Type B pancreatic cell (in vitro differentiated cells): ENCODE measurements at regions not wholly inside any gene's neighbourhood (a gene's known extent, or its start where the extent isn't known, plus 50 kb on each side); places are given as distances from the start of the nearest gene placed in this dataset.
A peak's percentile ranks its signal among the peaks of the same experiment; 100 is the strongest.
"Not testable (repeated sequence)": the region's sequence is repeated elsewhere in the genome, so short reads cannot be mapped to it uniquely, and the experiment has no call there.

ENCODE experiments used
- DNase-seq: peaks from one replicate; pipeline ENCODE4 v3.0.0; 2021; ENCODE audit warnings: mixed read lengths; ENCODE audit not compliant: unreplicated experiment; ENCODE audit errors: extremely low spot score
- H3K27ac Mint-ChIP-seq: 2 replicates; pipeline ENCODE4 v1.8.0; 2021; ENCODE audit warnings: mild to moderate bottlenecking, mixed read lengths
- H3K27me3 Mint-ChIP-seq: 2 replicates; pipeline ENCODE4 v1.8.0; 2021; ENCODE audit warnings: mixed read lengths
- H3K36me3 Mint-ChIP-seq: 2 replicates; pipeline ENCODE4 v1.8.0; 2021; ENCODE audit warnings: mixed read lengths
- H3K4me1 Mint-ChIP-seq: one replicate; pipeline ENCODE4 v1.8.0; 2021; ENCODE audit warnings: mixed read lengths; ENCODE audit not compliant: unreplicated experiment
- H3K4me3 Mint-ChIP-seq: 2 replicates; pipeline ENCODE4 v1.8.0; 2021; ENCODE audit warnings: mild to moderate bottlenecking, mixed read lengths
- H3K9me3 Mint-ChIP-seq: 2 replicates; pipeline ENCODE4 v1.8.0; 2021; ENCODE audit warnings: mixed read lengths
- TF ChIP-seq, protein P1 (sequence below): fragments of 200-600 bp; sonication (generic); conservative IDR thresholded peaks from 2 replicates; pipeline ENCODE4 v1.5.0; 2021; ENCODE audit warnings: antibody characterized with exemption, mild to moderate bottlenecking

DNA sequence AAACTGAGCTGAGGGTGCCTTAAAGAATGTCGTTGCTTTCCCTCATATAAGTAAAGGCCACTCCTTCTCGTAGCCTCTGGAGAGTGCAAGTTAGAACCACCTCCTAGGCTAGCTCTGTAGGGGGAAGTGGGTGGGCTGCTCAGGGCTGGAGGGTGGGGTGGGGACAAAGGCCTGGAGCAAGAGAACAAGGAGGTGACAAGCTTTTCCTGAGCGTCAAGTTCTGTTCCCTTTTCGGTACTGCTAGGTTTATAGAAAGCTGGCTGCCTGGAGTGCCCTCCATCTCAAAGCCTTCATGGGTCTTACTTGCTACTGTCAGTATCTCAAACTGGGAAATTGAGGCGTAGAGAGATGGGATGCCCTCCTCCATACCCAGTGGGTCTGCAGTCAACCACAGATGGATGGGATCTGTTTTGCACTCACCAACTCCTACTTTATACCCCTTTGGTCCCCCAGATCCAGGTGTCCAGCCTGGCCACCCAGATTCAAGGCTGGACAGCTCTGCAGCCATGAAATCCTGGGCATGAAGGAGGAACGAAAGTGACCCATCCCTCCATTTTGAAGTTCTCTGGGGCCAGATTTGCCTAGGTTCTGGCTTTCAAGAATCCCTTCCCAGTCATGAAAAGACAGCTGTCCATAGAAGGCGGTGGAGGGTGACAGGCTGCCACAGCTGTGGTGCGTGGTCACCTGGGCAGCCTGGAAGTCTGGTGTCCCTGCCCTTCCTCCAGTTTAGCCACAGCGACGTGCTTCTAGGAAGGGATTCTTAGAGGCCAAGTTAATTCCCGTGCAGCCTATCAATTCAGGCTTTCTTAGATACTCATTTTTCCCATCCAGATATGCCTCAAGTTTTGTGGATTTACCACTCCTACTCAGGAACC is 117.8 kb downstream of the CRLF3 start:
- not testable (repeated sequence) for H3K36me3 Mint-ChIP-seq, H3K27me3 Mint-ChIP-seq, H3K9me3 Mint-ChIP-seq, H3K27ac Mint-ChIP-seq, DNase-seq
- peaks cover 21% of the 10 kb centered on the region for H3K4me1 Mint-ChIP-seq
- H3K4me3 Mint-ChIP-seq = peak overlapping the region; percentile 99

DNA sequence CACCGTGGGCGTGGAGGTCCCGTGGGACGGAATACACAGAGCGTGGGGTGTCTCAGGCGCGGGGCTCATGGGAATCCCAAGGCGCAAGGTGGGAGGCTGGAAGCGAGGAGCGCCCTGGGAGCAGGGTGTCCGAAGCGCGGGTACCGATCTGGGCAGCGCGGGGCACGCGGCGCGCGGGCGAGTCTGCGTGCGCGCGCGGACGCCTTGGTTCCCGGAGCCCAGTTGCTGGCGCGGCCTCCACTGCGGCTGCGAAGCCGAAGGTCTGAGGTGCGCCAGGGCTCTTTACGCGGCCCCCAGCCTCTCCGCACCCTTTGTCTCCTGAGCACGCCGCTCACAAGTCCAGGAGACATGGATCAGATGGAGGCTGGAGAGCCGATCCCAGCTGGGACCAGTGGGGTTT is 118.5 kb downstream of the CRLF3 start:
- H3K27ac Mint-ChIP-seq, H3K27me3 Mint-ChIP-seq, DNase-seq, H3K9me3 Mint-ChIP-seq, H3K36me3 Mint-ChIP-seq: not testable (repeated sequence)
- Mint-ChIP-seq H3K4me1 (peaks cover 22% of the 10 kb centered on the region), H3K4me3 (peak overlapping the region; percentile 31)

DNA sequence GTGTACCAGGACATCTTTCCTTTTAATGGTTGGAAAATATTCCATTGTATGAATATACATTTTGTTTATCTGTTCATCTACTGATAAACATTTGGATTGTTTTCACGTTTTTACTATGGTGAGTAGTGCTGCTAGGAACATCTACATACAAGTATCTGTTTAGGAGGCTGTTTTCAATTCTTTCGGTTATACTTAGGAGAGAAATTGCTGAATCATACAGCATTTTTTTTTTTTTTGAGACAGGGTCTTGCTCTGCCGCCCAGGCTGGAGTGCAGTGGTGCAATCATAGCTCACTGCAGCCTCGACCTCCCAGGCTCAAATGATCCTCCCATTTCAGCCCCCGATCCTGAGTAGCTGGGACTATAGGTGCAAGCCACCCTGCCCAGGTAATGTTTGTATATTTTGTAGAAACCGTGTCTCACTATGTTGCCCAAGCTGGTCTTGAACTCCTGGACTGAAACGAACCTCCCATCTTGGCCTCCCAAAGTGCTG is 122.9 kb downstream of the CRLF3 start:
- Mint-ChIP-seq H3K4me3 (no peak overlapping the region), H3K36me3 (no peaks in the 10 kb centered on the region), H3K4me1 (peaks cover 12% of the 10 kb centered on the region), H3K27ac (no peak overlapping the region), H3K9me3 (no peaks in the 10 kb centered on the region), H3K27me3 (peaks cover 11% of the 10 kb centered on the region)
- DNase-seq = no peak
- TF ChIP-seq, protein P1, sequence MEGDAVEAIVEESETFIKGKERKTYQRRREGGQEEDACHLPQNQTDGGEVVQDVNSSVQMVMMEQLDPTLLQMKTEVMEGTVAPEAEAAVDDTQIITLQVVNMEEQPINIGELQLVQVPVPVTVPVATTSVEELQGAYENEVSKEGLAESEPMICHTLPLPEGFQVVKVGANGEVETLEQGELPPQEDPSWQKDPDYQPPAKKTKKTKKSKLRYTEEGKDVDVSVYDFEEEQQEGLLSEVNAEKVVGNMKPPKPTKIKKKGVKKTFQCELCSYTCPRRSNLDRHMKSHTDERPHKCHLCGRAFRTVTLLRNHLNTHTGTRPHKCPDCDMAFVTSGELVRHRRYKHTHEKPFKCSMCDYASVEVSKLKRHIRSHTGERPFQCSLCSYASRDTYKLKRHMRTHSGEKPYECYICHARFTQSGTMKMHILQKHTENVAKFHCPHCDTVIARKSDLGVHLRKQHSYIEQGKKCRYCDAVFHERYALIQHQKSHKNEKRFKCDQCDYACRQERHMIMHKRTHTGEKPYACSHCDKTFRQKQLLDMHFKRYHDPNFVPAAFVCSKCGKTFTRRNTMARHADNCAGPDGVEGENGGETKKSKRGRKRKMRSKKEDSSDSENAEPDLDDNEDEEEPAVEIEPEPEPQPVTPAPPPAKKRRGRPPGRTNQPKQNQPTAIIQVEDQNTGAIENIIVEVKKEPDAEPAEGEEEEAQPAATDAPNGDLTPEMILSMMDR = no peak

DNA sequence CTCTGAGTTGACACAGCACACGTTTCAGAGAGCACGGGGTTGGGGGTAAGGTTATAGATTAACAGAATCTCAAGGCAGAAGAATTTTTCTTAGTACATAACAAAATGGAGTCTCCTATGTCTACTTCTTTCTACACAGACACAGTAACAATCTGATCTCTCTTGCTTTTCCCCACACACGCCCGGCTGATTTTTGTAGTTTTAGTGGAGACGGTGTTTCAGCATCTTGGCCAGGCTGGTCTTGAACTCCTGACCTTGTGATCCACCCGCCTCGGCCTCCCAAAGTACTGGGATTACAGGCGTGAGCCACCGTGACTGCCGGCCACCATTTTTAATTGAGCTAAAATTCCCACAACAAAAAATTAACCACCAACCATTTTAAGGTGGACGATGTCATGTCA is 123.7 kb downstream of the CRLF3 start:
- Mint-ChIP-seq H3K4me1 (peaks cover 12% of the 10 kb centered on the region), H3K4me3 (peak overlapping the region; percentile 52), H3K27ac (peak overlapping the region; percentile 82), H3K27me3 (peaks cover 11% of the 10 kb centered on the region)
- H3K9me3 Mint-ChIP-seq, DNase-seq, H3K36me3 Mint-ChIP-seq: not testable (repeated sequence)

DNA sequence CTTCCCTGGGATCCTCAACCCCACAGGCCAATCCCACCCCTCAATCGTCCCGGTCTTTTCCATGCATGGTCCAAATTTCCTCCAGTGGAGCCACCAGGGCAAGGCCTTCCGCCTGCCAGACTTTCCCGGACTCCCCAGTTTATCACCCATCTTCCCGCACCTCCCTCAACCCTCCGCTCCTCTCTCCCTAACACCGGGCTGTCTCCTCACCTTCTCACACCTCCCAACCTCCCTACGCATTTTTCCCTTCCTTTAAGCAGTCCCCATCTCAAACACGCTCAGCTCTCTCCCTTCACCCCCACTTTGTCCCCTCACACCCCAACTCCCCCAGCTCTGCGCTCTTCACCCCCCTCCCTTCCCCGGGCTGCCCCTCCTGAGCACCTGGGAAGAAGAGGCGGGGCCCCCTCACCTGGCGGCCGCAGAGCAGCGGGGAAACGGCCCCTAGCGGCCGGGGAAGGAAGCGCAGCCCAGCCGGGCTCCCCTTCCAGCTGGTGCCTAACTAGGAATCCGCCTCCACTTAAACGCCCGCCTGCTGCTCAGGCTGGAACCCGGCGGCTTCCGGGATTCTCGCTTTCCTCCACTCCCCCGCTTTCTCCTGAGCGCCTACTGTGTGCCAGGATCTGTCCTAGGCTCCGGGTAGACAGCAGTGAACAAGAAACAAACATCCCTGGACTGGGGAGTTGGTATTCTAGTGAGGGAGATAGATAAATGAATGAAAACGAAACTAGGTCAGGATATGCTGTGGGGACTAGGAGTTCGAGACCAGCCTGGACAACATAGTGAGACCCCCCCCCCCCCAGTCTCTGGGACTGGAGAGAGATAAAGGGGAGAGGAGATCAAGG is 126.7 kb downstream of the CRLF3 start:
- Mint-ChIP-seq H3K27me3 (peaks cover 19% of the 10 kb centered on the region), H3K4me1 (peaks cover 23% of the 10 kb centered on the region), H3K27ac (peak overlapping the region; percentile 31), H3K4me3 (peak overlapping the region; percentile 76)
- DNase-seq = peak; percentile 83
- TF ChIP-seq, protein P1 = peak; percentile 91
- H3K9me3 Mint-ChIP-seq, H3K36me3 Mint-ChIP-seq: not testable (repeated sequence)

DNA sequence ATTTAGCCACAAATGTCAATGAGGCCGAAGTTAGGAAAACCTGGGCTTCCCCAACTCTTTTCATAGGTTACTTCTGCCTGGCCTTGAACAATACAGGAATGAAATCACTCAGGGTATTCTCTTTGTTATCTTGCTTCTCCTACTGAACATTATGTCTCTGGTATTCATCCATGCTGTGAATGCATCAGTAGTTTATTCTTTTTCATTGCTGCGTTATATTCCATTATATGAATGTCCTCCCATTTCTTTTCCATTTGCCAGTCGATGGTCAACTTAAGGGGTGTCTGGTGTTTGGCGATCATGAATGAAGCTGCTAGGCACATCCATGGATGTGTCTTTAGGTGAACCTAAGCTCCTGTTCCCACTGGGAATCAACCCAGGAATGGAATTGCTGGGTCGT is 128.3 kb downstream of the CRLF3 start:
- Mint-ChIP-seq H3K9me3 (no peaks in the 10 kb centered on the region), H3K4me3 (no peak overlapping the region), H3K27me3 (peaks cover 19% of the 10 kb centered on the region), H3K36me3 (no peaks in the 10 kb centered on the region), H3K27ac (no peak overlapping the region), H3K4me1 (peaks cover 20% of the 10 kb centered on the region)
- DNase-seq = no peak
- TF ChIP-seq, protein P1 = no peak

DNA sequence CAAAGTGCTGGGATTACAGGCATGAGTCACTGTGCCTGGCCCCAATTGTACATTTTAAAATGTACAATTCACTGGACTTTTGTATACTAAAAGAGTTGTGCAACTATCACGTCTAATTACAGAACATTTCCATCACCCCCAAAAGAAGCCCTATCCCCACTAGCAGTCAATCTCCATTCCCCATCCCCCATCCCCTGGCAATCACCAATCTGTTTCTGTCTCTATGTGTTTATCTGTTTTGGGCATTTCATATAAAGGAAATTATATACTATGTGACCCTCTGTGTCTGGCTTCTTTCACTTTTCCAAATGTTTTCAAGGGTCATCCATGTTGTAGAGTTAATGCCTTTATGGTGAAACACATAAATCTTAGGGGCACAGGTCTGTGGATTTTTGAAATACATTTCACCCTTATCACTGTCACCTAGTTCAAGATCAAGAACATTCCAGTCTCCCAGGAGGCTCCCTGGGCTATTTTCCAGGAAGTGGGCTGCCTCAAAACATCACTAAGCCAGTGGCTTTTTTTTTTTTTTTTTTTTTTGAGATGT is 129.2 kb downstream of the CRLF3 start:
- DNase-seq, H3K27ac Mint-ChIP-seq, H3K36me3 Mint-ChIP-seq, H3K4me3 Mint-ChIP-seq, H3K9me3 Mint-ChIP-seq: not testable (repeated sequence)
- Mint-ChIP-seq H3K4me1 (peaks cover 14% of the 10 kb centered on the region), H3K27me3 (peaks cover 16% of the 10 kb centered on the region)
